ENCODE measurements at regions not wholly inside any gene's neighbourhood (a gene's known extent, or its start where the extent isn't known, plus 50 kb on each side); places are given as distances from the start of the nearest gene placed in this dataset.

DNA sequence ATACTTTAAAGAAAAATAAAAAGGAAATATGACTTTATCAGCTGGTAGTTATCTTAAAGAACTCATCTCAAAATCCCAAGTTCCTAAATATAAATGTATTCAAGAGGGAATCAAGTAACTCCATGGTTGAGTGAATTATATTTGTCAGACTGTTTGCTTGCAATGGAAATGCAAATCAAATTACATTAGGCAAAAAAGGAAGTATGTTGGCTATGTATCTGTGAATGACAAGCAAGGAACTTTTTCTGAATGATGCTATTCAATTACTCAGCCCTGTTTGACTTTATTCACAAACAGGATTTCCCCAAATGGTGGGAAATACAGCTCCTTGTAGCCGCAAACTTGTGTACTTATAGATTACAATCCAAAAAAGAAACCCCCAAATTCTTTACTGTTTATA lies 309.1 kb downstream of the ARL6IP6 start:
- H3K27me3 ChIP-seq (replicated peaks in 1 of 7) = no peaks in the 10 kb centered on the region
- no peak for DNase-seq
- 74 to 86% (median 83%) methylated on average over 1 of the region's 1 CpG for WGBS, 5 donors
- H3K27ac ChIP-seq = no peak overlapping the region
- peaks cover 0 to 3% (median 0%) of the 10 kb centered on the region in 8 donors for H3K9me3 ChIP-seq
- no peak overlapping the region for H3K4me3 ChIP-seq
- H3K36me3 ChIP-seq = no peaks in the 10 kb centered on the region
- TF ChIP-seq POLR2AphosphoS5 (IDR thresholded peaks at IDR 0.05) (no peak), POLR2A (IDR thresholded peaks at IDR 0.05) (no peak)
- TF ChIP-seq, protein P1, sequence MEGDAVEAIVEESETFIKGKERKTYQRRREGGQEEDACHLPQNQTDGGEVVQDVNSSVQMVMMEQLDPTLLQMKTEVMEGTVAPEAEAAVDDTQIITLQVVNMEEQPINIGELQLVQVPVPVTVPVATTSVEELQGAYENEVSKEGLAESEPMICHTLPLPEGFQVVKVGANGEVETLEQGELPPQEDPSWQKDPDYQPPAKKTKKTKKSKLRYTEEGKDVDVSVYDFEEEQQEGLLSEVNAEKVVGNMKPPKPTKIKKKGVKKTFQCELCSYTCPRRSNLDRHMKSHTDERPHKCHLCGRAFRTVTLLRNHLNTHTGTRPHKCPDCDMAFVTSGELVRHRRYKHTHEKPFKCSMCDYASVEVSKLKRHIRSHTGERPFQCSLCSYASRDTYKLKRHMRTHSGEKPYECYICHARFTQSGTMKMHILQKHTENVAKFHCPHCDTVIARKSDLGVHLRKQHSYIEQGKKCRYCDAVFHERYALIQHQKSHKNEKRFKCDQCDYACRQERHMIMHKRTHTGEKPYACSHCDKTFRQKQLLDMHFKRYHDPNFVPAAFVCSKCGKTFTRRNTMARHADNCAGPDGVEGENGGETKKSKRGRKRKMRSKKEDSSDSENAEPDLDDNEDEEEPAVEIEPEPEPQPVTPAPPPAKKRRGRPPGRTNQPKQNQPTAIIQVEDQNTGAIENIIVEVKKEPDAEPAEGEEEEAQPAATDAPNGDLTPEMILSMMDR (IDR thresholded peaks at IDR 0.05 in 8 of 11, conservative IDR thresholded peaks at IDR 0.05 in 3 of 11) = no peak
- intact Hi-C loops (cut with DNase I; ENCODE audit: low total_unique reads) = no loop called here
- H3K4me1 ChIP-seq = no peaks in the 10 kb centered on the region

DNA sequence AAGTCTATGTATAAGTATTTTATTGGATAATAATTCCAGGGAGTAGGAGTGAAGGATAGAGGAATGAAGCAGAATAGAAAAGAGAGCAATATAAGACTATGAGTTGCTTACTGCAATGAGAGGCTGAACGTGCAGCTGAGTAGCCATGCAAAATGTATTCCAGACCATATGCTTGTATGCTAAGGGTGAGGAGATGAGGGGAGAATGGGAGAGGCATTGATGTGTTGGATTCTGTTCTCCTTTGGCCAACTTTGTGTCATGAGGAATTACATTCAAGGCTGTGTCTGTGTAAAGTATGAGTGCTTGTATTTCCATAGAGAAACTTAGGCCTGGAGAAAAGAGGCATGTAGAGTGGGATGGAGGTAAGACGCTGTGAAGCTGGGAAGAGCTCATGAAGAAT lies 301.8 kb downstream of the ARL6IP6 start:
- DNase-seq = no peak
- H3K27ac ChIP-seq = no peak overlapping the region
- peaks cover 0 to 40% (median 30%) of the 10 kb centered on the region in 8 donors for H3K9me3 ChIP-seq
- H3K4me3 ChIP-seq = no peak overlapping the region
- 79 to 88% (median 87%) methylated on average over 2 of the region's 2 CpGs for WGBS, 5 donors
- intact Hi-C loops (cut with DNase I; ENCODE audit: low total_unique reads) = no loop called here
- TF ChIP-seq POLR2A (IDR thresholded peaks at IDR 0.05) (no peak), POLR2AphosphoS5 (IDR thresholded peaks at IDR 0.05) (no peak)
- TF ChIP-seq, protein P1 (IDR thresholded peaks at IDR 0.05 in 8 of 11, conservative IDR thresholded peaks at IDR 0.05 in 3 of 11) = no peak
- no peaks in the 10 kb centered on the region for H3K36me3 ChIP-seq
- no peaks in the 10 kb centered on the region for H3K4me1 ChIP-seq
- no peaks in the 10 kb centered on the region for H3K27me3 ChIP-seq (replicated peaks in 1 of 7)

GRCh38 chr2:153005071-153005730 lies 286.8 kb downstream of the ARL6IP6 start:
- Histone ChIP-seq H3K4me1 (no peaks in the 10 kb centered on the region), H3K9me3 (no peaks in the 10 kb centered on the region), H3K36me3 (no peaks in the 10 kb centered on the region), H3K27ac (no peak overlapping the region), H3K4me3 (no peak overlapping the region), H3K27me3 (replicated peaks in 1 of 7) (no peaks in the 10 kb centered on the region)
- DNase-seq = no peak
- intact Hi-C loops (cut with DNase I; ENCODE audit: low total_unique reads) = no loop called here
- TF ChIP-seq POLR2A (IDR thresholded peaks at IDR 0.05) (no peak), POLR2AphosphoS5 (IDR thresholded peaks at IDR 0.05) (no peak)
- TF ChIP-seq, protein P1 (IDR thresholded peaks at IDR 0.05 in 8 of 11, conservative IDR thresholded peaks at IDR 0.05 in 3 of 11) = no peak
- WGBS, 5 donors = 72 to 79% (median 77%) methylated on average over 5 of the region's 5 CpGs

DNA sequence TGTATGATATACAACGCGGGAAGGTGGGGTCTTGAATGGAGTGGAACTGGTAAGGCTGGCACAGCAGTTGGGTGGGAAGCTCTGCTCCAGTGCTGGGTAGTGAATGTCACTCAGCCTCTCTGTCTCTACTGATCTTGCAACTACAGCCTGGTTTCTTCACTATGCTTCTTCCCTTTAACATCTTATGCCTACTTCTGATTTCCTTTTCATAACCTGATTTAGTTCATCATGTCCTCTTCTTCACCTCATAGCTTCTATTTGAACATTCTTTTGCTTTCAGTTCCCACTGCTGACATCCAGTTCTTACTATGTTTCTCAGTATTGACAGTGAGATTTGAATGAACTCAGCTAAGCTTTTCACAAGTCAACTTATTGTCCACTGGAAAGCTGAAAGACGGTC lies 286.2 kb downstream of the ARL6IP6 start:
- 78 to 92% (median 84%) methylated on average over 3 of the region's 3 CpGs for WGBS, 5 donors
- Histone ChIP-seq H3K27me3 (replicated peaks in 1 of 7) (no peaks in the 10 kb centered on the region), H3K27ac (no peak overlapping the region), H3K4me3 (no peak overlapping the region), H3K36me3 (no peaks in the 10 kb centered on the region), H3K4me1 (no peaks in the 10 kb centered on the region), H3K9me3 (no peaks in the 10 kb centered on the region)
- intact Hi-C loops (cut with DNase I; ENCODE audit: low total_unique reads) = no loop called here
- TF ChIP-seq POLR2A (IDR thresholded peaks at IDR 0.05) (no peak), POLR2AphosphoS5 (IDR thresholded peaks at IDR 0.05) (no peak)
- TF ChIP-seq, protein P1 (IDR thresholded peaks at IDR 0.05 in 8 of 11, conservative IDR thresholded peaks at IDR 0.05 in 3 of 11) = no peak
- no peak for DNase-seq

Measured in spleen (tissue), 11 donors.